ENCODE measurements at regions not wholly inside any gene's neighbourhood (a gene's known extent, or its start where the extent isn't known, plus 50 kb on each side); places are given as distances from the start of the nearest gene placed in this dataset.

DNA sequence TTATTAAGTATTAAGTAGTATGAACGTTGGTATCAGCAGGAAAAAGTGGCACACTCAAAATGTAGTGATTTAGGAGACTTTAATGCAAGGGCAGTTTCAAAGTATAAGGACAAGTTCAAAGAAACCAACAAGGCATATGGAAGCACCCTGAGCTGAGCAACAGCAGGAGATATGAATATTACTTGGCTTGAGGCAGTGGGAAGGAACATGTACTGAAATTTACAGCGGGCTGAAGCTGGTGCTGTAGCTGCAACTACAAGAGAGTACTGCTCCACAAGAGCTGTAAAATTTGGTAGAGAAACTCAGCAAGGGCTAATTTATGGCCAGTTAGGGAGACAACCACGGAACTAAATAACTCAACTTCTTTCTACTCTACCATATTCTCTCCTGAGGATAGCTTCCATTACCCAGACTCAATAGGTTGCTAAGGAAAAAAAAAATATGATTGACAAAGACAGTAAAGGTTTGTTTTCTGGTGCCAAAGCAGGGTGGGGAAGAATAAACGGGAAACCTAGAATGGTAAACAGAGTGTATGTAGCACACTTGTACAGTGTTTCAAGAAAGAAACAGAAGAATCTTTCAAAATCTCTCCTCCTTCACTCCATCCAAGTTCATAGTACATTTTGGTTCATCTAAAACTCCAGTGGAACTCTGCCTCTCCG, 487.8 kb upstream of the MGAT4C start:
- no peak for TF ChIP-seq EZH2 (IDR thresholded peaks at IDR 0.05; ENCODE audit: insufficient read depth, poor library complexity, severe bottlenecking)
- TF ChIP-seq EZH2phosphoT487 (IDR thresholded peaks at IDR 0.05; ENCODE audit: insufficient read depth, low read depth) = no peak
